ENCODE measurements at regions not wholly inside any gene's neighbourhood (a gene's known extent, or its start where the extent isn't known, plus 50 kb on each side); places are given as distances from the start of the nearest gene placed in this dataset.

DNA sequence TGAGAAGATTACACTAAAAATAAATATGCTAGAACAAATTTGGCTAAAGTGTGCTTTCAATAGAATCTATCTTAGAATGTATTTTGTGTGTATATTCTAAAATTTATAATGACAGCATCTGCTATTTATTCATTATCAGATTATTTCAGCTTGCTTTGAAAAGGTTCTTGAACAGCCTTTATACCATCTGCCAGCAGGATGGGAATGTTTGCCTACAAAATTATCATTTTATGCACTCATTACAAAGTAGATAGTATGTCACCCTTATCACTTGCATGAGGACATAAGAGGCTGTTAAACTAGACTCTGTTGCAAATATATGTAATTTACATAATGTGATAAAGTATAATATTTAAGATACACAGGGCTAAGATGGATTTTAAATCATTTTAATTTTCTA lies 1286.9 kb upstream of the PCDH20 start:
- TF ChIP-seq, protein P1, sequence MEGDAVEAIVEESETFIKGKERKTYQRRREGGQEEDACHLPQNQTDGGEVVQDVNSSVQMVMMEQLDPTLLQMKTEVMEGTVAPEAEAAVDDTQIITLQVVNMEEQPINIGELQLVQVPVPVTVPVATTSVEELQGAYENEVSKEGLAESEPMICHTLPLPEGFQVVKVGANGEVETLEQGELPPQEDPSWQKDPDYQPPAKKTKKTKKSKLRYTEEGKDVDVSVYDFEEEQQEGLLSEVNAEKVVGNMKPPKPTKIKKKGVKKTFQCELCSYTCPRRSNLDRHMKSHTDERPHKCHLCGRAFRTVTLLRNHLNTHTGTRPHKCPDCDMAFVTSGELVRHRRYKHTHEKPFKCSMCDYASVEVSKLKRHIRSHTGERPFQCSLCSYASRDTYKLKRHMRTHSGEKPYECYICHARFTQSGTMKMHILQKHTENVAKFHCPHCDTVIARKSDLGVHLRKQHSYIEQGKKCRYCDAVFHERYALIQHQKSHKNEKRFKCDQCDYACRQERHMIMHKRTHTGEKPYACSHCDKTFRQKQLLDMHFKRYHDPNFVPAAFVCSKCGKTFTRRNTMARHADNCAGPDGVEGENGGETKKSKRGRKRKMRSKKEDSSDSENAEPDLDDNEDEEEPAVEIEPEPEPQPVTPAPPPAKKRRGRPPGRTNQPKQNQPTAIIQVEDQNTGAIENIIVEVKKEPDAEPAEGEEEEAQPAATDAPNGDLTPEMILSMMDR (IDR thresholded peaks at IDR 0.05; ENCODE audit: low read depth, low read length, poor library complexity, severe bottlenecking) = no peak
- no peak for TF ChIP-seq EZH2phosphoT487 (IDR thresholded peaks at IDR 0.05; ENCODE audit: borderline replicate concordance, low read length)
